ENCODE measurements at regions not wholly inside any gene's neighbourhood (a gene's known extent, or its start where the extent isn't known, plus 50 kb on each side); places are given as distances from the start of the nearest gene placed in this dataset.
"Not testable (repeated sequence)": the region's sequence is repeated elsewhere in the genome, so short reads cannot be mapped to it uniquely, and the experiment has no call there.

DNA sequence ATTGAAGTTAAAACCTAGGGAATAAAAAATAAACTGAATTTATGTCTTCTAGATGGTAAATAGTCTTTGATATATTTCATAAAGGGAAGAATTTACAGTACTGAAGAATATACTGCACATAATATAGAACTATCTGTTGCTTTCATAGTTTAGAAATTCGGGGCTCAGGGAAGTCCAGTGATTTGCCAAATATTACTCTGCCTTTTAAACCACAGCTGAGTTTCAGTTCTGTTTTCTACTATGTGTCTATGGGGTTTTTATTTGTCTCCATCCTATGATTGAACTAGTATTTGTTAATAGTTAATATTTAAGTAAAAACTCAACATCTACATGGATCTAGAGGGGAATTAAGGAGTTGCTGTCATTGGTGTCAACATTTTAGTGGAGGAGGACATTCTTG is 715.0 kb upstream of the CDH8 start:
- Mint-ChIP-seq H3K4me3 (no peak overlapping the region), H3K9me3 (peaks cover 36% of the 10 kb centered on the region), H3K4me1 (ENCODE audit: low read depth) (no peaks in the 10 kb centered on the region), H3K27me3 (ENCODE audit: low read depth) (no peaks in the 10 kb centered on the region), H3K27ac (no peak overlapping the region), H3K36me3 (ENCODE audit: low read depth) (no peaks in the 10 kb centered on the region)

DNA sequence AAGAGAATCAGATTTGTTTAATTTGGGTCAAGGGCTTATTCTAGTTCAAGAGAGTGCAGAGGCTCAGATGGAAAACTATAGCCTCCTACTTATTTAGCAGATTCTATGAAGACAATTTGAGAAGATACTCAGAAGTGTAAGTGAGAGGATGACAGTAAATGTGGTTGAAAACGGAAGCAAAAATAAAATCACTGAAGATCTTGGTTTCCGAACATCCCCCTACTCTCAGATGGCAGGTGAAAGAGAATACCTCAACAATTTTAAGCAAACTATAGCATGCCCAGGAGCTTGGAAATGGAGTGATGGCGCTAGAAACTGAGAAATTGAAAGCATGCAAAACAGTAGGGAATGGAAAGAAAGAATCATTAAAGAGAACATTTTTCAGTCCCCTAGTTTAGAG is 705.5 kb upstream of the CDH8 start:
- H3K27ac Mint-ChIP-seq = no peak overlapping the region
- H3K4me3 Mint-ChIP-seq = no peak overlapping the region
- H3K27me3 Mint-ChIP-seq (ENCODE audit: low read depth) = no peaks in the 10 kb centered on the region
- no peaks in the 10 kb centered on the region for H3K36me3 Mint-ChIP-seq (ENCODE audit: low read depth)
- H3K4me1 Mint-ChIP-seq (ENCODE audit: low read depth) = no peaks in the 10 kb centered on the region
- H3K9me3 Mint-ChIP-seq = peaks cover 51% of the 10 kb centered on the region

GRCh38 chr16:62738666-62739460 is 702.6 kb upstream of the CDH8 start:
- Mint-ChIP-seq H3K27ac (no peak overlapping the region), H3K4me3 (no peak overlapping the region), H3K9me3 (peaks cover 32% of the 10 kb centered on the region), H3K36me3 (ENCODE audit: low read depth) (no peaks in the 10 kb centered on the region), H3K4me1 (ENCODE audit: low read depth) (no peaks in the 10 kb centered on the region), H3K27me3 (ENCODE audit: low read depth) (no peaks in the 10 kb centered on the region)

DNA sequence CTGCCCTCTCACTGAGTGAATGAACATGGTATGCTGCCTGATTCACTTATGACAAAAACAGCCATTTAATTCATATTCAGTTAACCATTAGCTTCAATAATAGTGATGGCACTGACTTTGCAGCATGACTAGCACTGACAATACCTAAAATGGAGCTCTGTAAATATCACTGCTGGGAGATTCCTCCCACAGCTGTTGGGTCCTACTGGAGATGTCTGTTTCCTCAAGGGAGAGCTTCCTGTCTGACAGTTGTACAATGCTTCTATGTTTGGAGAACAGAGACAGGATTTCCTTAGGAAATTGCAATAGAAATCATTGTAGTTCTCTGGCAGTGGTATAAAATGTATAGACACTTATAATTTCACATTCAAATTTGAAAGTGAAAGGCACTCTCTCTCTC is 695.9 kb upstream of the CDH8 start:
- Mint-ChIP-seq H3K27ac (no peak overlapping the region), H3K9me3 (peaks cover 26% of the 10 kb centered on the region), H3K27me3 (ENCODE audit: low read depth) (no peaks in the 10 kb centered on the region), H3K4me1 (ENCODE audit: low read depth) (no peaks in the 10 kb centered on the region), H3K36me3 (ENCODE audit: low read depth) (no peaks in the 10 kb centered on the region), H3K4me3 (no peak overlapping the region)

DNA sequence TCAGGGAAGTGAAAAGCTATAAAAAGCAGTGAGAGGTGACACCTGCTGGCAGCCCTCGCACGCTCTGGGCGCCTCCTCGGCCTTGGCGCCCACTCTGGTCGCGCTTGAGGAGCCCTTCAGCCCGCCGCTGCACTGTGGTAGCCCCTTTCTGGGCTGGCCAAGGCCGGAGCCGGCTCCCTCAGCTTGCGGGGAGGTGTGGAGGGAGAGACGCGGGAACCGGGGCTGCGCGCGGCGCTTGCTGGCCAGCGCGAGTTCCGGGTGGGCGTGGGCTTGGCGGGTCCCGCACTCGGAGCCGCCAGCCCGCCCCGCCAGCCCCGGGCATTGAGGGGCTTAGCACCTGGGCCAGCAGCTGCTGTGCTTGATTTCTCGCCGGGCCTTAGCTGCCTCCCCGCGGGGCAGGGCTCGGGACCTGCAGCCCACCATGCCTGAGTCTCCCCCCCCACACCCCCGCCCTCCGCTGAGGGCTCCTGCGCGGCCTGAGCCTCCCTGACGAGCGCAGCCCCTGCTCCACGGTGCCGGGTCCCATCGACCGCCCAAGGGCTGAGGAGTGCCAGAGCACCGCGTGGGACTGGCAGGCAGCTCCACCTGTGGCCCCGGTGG is 688.5 kb upstream of the CDH8 start:
- not testable (repeated sequence) for H3K36me3 Mint-ChIP-seq (ENCODE audit: low read depth); H3K4me3 Mint-ChIP-seq; H3K4me1 Mint-ChIP-seq (ENCODE audit: low read depth); H3K27me3 Mint-ChIP-seq (ENCODE audit: low read depth); H3K27ac Mint-ChIP-seq
- H3K9me3 Mint-ChIP-seq = peaks cover 54% of the 10 kb centered on the region

DNA sequence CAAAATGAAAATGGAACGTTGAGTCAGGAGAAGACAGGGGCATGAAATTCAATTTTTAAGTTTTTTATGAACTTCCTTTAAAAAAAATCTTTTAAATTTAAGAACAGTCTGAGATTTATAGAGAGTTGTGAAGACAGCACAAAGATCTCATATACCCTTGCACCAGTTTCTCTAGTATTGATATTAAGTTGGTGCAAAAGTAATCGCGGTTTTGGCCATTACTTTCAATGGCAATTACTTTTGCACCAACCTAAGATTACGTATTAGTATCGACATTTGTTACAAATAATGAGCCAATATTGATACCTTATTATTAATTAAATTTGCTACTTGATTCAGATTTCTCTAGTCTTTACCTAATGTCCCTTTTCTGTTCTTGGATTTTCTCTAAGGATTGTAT is 684.4 kb upstream of the CDH8 start:
- no peak overlapping the region for H3K27ac Mint-ChIP-seq
- no peaks in the 10 kb centered on the region for H3K4me1 Mint-ChIP-seq (ENCODE audit: low read depth)
- H3K9me3 Mint-ChIP-seq = peaks cover 54% of the 10 kb centered on the region
- no peaks in the 10 kb centered on the region for H3K27me3 Mint-ChIP-seq (ENCODE audit: low read depth)
- H3K4me3 Mint-ChIP-seq = no peak overlapping the region
- no peaks in the 10 kb centered on the region for H3K36me3 Mint-ChIP-seq (ENCODE audit: low read depth)

GRCh38 chr16:62717026-62717425 is 680.8 kb upstream of the CDH8 start:
- Mint-ChIP-seq H3K4me3 (no peak overlapping the region), H3K9me3 (peaks cover 39% of the 10 kb centered on the region), H3K4me1 (ENCODE audit: low read depth) (no peaks in the 10 kb centered on the region), H3K27ac (no peak overlapping the region), H3K27me3 (ENCODE audit: low read depth) (no peaks in the 10 kb centered on the region), H3K36me3 (ENCODE audit: low read depth) (no peaks in the 10 kb centered on the region)

GRCh38 chr16:62715701-62716100 is 679.5 kb upstream of the CDH8 start:
- peaks cover 36% of the 10 kb centered on the region for H3K9me3 Mint-ChIP-seq
- H3K4me1 Mint-ChIP-seq (ENCODE audit: low read depth) = no peaks in the 10 kb centered on the region
- no peaks in the 10 kb centered on the region for H3K36me3 Mint-ChIP-seq (ENCODE audit: low read depth)
- no peak overlapping the region for H3K4me3 Mint-ChIP-seq
- no peak overlapping the region for H3K27ac Mint-ChIP-seq
- no peaks in the 10 kb centered on the region for H3K27me3 Mint-ChIP-seq (ENCODE audit: low read depth)

DNA sequence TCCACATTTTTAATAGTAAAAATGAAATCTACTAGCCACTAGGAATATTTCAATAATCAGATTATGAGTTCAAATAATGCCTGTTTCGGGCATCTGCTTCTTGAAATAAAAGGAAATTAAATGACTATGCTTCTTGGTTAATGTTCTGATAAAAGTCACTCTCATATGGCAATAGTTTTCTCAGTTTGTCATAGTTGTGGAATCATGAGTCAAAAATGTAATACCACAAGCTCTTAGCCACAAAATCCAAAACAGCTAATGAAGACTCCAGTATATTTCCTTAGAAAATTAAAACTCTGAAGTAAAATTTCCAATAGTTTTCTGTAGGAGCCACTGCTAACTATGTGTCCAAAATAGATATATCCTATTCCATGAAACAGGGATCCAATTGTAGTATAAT is 676.3 kb upstream of the CDH8 start:
- no peaks in the 10 kb centered on the region for H3K4me1 Mint-ChIP-seq (ENCODE audit: low read depth)
- no peaks in the 10 kb centered on the region for H3K27me3 Mint-ChIP-seq (ENCODE audit: low read depth)
- H3K27ac Mint-ChIP-seq = no peak overlapping the region
- no peaks in the 10 kb centered on the region for H3K36me3 Mint-ChIP-seq (ENCODE audit: low read depth)
- H3K9me3 Mint-ChIP-seq = peaks cover 33% of the 10 kb centered on the region
- no peak overlapping the region for H3K4me3 Mint-ChIP-seq

DNA sequence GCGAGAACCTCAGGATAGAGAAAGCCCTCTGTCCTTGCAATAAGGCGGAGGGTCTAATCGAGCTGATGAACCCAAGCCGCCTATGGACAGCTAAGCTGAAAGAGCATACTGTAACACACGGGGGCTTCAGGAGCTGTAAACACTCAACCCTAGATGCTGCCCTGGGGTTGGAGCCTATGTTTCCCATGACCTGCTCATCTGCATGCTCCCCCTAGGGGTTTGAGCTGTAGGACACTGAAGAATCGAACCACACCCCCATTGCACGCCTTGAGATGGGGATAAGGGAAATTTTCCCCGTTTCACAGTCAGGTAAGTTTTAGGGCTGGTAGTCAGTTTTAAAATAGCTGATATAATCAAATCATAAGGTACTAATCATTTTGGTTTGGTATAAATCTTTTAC is 675.6 kb upstream of the CDH8 start:
- H3K9me3 Mint-ChIP-seq = peaks cover 32% of the 10 kb centered on the region
- H3K36me3 Mint-ChIP-seq (ENCODE audit: low read depth) = no peaks in the 10 kb centered on the region
- H3K4me1 Mint-ChIP-seq (ENCODE audit: low read depth) = no peaks in the 10 kb centered on the region

GRCh38 chr16:62709794-62710193 is 673.6 kb upstream of the CDH8 start:
- Mint-ChIP-seq H3K27me3 (ENCODE audit: low read depth) (no peaks in the 10 kb centered on the region), H3K27ac (no peak overlapping the region), H3K4me1 (ENCODE audit: low read depth) (no peaks in the 10 kb centered on the region), H3K4me3 (no peak overlapping the region), H3K36me3 (ENCODE audit: low read depth) (no peaks in the 10 kb centered on the region), H3K9me3 (peaks cover 26% of the 10 kb centered on the region)

More for the DNA sequence above, 675.6 kb upstream of the CDH8 start:
- H3K4me3 Mint-ChIP-seq = no peak overlapping the region
- no peaks in the 10 kb centered on the region for H3K27me3 Mint-ChIP-seq (ENCODE audit: low read depth)
- no peak overlapping the region for H3K27ac Mint-ChIP-seq

- Mint-ChIP-seq H3K36me3 (ENCODE audit: low read depth) (no peaks in the 10 kb centered on the region), H3K4me1 (ENCODE audit: low read depth) (no peaks in the 10 kb centered on the region), H3K4me3 (no peak overlapping the region), H3K27me3 (ENCODE audit: low read depth) (no peaks in the 10 kb centered on the region), H3K27ac (no peak overlapping the region), H3K9me3 (peaks cover 38% of the 10 kb centered on the region)
Measured at GRCh38 chr16:62701426-62701825, 665.2 kb upstream of the CDH8 start.

DNA sequence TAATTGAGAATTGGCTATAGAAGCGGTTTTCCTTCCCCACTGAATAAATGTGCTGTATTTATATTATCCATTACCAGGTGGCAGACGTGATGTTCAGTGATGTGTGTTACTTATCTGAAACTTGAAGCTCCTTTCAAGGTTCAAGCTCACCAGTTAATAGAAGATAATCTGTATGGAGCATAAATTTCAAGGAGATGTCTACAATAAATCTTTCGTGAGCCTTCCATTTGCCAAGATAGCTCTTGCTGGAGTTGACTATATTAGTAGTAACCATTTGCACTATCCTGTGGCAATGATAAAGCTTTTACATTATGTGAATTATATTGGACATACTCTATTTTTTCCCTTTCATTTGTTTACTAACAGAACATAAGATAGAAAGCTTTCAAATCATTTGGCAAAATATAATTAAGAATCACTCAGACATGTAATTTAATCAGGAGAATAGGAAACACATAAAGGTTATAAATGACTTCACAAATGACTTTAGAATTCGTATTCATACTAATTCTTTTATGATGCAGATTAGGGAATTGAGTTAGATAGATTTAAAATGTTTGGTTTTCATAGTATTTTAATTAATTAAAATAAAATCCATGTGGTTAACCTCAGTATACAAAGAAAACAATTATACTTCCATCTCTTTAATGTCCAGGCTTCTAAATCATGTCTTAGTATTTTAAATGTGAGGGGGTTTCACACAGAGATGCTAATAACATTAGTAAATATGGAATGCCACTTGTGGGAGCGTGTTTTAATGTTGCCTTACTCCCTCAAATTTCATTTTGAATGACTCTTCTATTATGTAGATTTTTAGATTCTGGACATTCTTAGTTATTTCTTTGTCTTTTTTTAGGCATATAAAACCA is 664.4 kb upstream of the CDH8 start:
- H3K36me3 Mint-ChIP-seq (ENCODE audit: low read depth) = no peaks in the 10 kb centered on the region
- H3K4me3 Mint-ChIP-seq = no peak overlapping the region
- no peak overlapping the region for H3K27ac Mint-ChIP-seq
- no peaks in the 10 kb centered on the region for H3K4me1 Mint-ChIP-seq (ENCODE audit: low read depth)
- H3K27me3 Mint-ChIP-seq (ENCODE audit: low read depth) = no peaks in the 10 kb centered on the region
- H3K9me3 Mint-ChIP-seq = peaks cover 43% of the 10 kb centered on the region

- Mint-ChIP-seq H3K9me3 (peaks cover 39% of the 10 kb centered on the region), H3K27me3 (ENCODE audit: low read depth) (no peaks in the 10 kb centered on the region), H3K36me3 (ENCODE audit: low read depth) (no peaks in the 10 kb centered on the region), H3K27ac (no peak overlapping the region), H3K4me1 (ENCODE audit: low read depth) (no peaks in the 10 kb centered on the region), H3K4me3 (no peak overlapping the region)
Measured at GRCh38 chr16:62692685-62693084, 656.4 kb upstream of the CDH8 start.

DNA sequence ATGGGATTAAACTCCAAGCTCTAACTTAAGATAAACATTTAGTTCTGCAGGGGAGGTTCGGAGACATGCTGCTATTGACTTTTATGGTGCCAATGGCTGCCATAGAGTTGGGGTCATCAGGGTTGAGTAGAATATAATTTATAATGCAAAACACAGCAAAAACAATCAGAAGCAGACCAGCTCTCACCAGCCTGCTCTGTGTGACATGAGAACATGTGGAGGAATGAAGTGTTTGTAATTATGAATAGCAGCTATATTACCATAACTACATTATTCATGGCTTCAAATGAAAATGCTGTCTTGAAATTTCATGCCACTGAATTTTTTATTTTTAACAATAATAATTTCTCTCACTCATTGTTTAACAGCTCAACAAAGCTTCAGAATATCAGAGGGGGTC is 645.6 kb upstream of the CDH8 start:
- Mint-ChIP-seq H3K4me3 (no peak overlapping the region), H3K27ac (no peak overlapping the region), H3K4me1 (ENCODE audit: low read depth) (no peaks in the 10 kb centered on the region), H3K36me3 (ENCODE audit: low read depth) (no peaks in the 10 kb centered on the region), H3K9me3 (peaks cover 46% of the 10 kb centered on the region), H3K27me3 (ENCODE audit: low read depth) (no peaks in the 10 kb centered on the region)
